Uterus (tissue), 2 donors: ENCODE measurements at regions not wholly inside any gene's neighbourhood (a gene's known extent, or its start where the extent isn't known, plus 50 kb on each side); places are given as distances from the start of the nearest gene placed in this dataset.

ENCODE experiments used
- POLR2A ChIP-seq, 2 donors: fragments of 450-650 bp; IDR thresholded peaks; one replicate each; pipeline ENCODE4 v1.6.1; 2016; ENCODE audit warnings: antibody characterized with exemption in 2 of 2, mild to moderate bottlenecking in 1 of 2, moderate library complexity in 1 of 2
- TF ChIP-seq, protein P1 (sequence below), 4 experiments: fragments of 200-600 bp in 2 of 4; fragments of 450-650 bp in 2 of 4; sonication (generic) in 2 of 4; IDR thresholded peaks; one replicate each; pipeline ENCODE4 v1.5.1; 2016 to 2019; ENCODE audit warnings: antibody characterized with exemption in 4 of 4, mild to moderate bottlenecking in 2 of 4, moderate library complexity in 1 of 4

DNA sequence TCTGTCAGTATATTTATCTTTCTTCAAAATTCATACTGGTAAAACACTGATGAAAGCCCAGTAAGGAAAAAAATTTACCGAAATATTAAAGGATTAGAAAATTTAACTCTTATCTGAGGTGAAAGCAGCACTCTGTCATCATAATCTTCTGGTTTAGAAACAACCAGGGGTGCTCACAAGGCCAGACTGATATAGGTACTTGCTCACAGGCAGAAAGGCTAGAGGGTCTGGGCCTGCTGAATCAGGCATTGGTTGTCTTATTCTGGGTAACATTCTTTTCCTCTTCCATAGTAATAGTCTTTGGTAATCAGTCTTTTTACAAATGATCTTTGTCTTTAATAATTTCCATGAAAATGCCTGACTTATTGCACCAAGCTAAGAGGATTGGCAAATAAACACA is 221.4 kb upstream of the TFPI start:
- TF ChIP-seq, protein P1, sequence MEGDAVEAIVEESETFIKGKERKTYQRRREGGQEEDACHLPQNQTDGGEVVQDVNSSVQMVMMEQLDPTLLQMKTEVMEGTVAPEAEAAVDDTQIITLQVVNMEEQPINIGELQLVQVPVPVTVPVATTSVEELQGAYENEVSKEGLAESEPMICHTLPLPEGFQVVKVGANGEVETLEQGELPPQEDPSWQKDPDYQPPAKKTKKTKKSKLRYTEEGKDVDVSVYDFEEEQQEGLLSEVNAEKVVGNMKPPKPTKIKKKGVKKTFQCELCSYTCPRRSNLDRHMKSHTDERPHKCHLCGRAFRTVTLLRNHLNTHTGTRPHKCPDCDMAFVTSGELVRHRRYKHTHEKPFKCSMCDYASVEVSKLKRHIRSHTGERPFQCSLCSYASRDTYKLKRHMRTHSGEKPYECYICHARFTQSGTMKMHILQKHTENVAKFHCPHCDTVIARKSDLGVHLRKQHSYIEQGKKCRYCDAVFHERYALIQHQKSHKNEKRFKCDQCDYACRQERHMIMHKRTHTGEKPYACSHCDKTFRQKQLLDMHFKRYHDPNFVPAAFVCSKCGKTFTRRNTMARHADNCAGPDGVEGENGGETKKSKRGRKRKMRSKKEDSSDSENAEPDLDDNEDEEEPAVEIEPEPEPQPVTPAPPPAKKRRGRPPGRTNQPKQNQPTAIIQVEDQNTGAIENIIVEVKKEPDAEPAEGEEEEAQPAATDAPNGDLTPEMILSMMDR (IDR thresholded peaks at IDR 0.05) = no peak
- TF ChIP-seq POLR2A (IDR thresholded peaks at IDR 0.05) = no peak
